ENCODE measurements at regions not wholly inside any gene's neighbourhood (a gene's known extent, or its start where the extent isn't known, plus 50 kb on each side); places are given as distances from the start of the nearest gene placed in this dataset.

GRCh38 chr12:68075416-68075815 is 84.1 kb downstream of the IFNG start:
- 29 to 49% (median 44%) methylated on average over 4 of the region's 4 CpGs for WGBS, 5 donors
- Histone ChIP-seq H3K27ac (no peak overlapping the region), H3K9me3 (no peaks in the 10 kb centered on the region), H3K27me3 (no peaks in the 10 kb centered on the region), H3K4me1 (no peaks in the 10 kb centered on the region), H3K4me3 (no peak overlapping the region), H3K36me3 (no peaks in the 10 kb centered on the region)
- intact Hi-C loops (cut with DNase I; ENCODE audit: low total_unique reads), result no loop called here
- DNase-seq, result peak in 1 of 2 donors; percentile 9
- TF ChIP-seq POLR2A (IDR thresholded peaks at IDR 0.05) (no peak), EP300 (IDR thresholded peaks at IDR 0.05) (no peak), POLR2AphosphoS5 (IDR thresholded peaks at IDR 0.05) (no peak), CTCF (IDR thresholded peaks at IDR 0.05) (no peak)

GRCh38 chr12:68074306-68075027 is 85.1 kb downstream of the IFNG start:
- Histone ChIP-seq H3K4me1 (no peaks in the 10 kb centered on the region), H3K27ac (no peak overlapping the region), H3K4me3 (no peak overlapping the region), H3K9me3 (no peaks in the 10 kb centered on the region), H3K27me3 (no peaks in the 10 kb centered on the region), H3K36me3 (no peaks in the 10 kb centered on the region)
- intact Hi-C loops (cut with DNase I; ENCODE audit: low total_unique reads), result no loop called here
- no peak for TF ChIP-seq CTCF (IDR thresholded peaks at IDR 0.05)
- no peak for TF ChIP-seq POLR2A (IDR thresholded peaks at IDR 0.05)
- TF ChIP-seq POLR2AphosphoS5 (IDR thresholded peaks at IDR 0.05), result no peak
- TF ChIP-seq EP300 (IDR thresholded peaks at IDR 0.05), result no peak
- DNase-seq, result no peak
- WGBS, 5 donors, result 67 to 73% (median 70%) methylated on average over 4 of the region's 4 CpGs

- no peaks in the 10 kb centered on the region for H3K27me3 ChIP-seq
- intact Hi-C loops (cut with DNase I; ENCODE audit: low total_unique reads), result no loop called here
- no peak for DNase-seq
- H3K36me3 ChIP-seq, result no peaks in the 10 kb centered on the region
- H3K9me3 ChIP-seq, result peaks cover 0 to 16% (median 13%) of the 10 kb centered on the region in 4 donors
- H3K4me1 ChIP-seq, result no peaks in the 10 kb centered on the region
- no peak for TF ChIP-seq EP300 (IDR thresholded peaks at IDR 0.05)
- no peak for TF ChIP-seq POLR2A (IDR thresholded peaks at IDR 0.05)
- no peak for TF ChIP-seq POLR2AphosphoS5 (IDR thresholded peaks at IDR 0.05)
- no peak for TF ChIP-seq CTCF (IDR thresholded peaks at IDR 0.05)
- H3K4me3 ChIP-seq, result no peak overlapping the region
- H3K27ac ChIP-seq, result no peak overlapping the region
- WGBS, 5 donors, result 32 to 86% (median 58%) methylated on average over 2 of the region's 2 CpGs
Measured at GRCh38 chr12:68070957-68071356, 81.7 kb downstream of the IFNG-AS1 start.

All from stomach (tissue), 8 donors.